NCI-H345 (cell line): ENCODE measurements at regions not wholly inside any gene's neighbourhood (a gene's known extent, or its start where the extent isn't known, plus 50 kb on each side); places are given as distances from the start of the nearest gene placed in this dataset.
"Not testable (repeated sequence)": the region's sequence is repeated elsewhere in the genome, so short reads cannot be mapped to it uniquely, and the experiment has no call there.

Experiments
- DNase-seq: peaks from one replicate; lab custom pipeline; 2025; lab: John Stamatoyannopoulos, UW

GRCh38 chr13:111501596-111502535 lies 181.4 kb downstream of the TEX29 start:
- DNase-seq: not testable (repeated sequence)

GRCh38 chr13:111502957-111503356 lies 182.5 kb downstream of the TEX29 start:
- no peak for DNase-seq

- DNase-seq: no peak
Measured at GRCh38 chr13:111503376-111503775, 182.9 kb downstream of the TEX29 start.

- DNase-seq: no peak
Measured at GRCh38 chr13:111503905-111504695, 183.7 kb downstream of the TEX29 start.

- DNase-seq: no peak
Measured at GRCh38 chr13:111505175-111505777, 184.8 kb downstream of the TEX29 start.

- DNase-seq: no peak
Measured at GRCh38 chr13:111506125-111506524, 185.7 kb downstream of the TEX29 start.

GRCh38 chr13:111506621-111507020 lies 186.2 kb downstream of the TEX29 start:
- no peak for DNase-seq

- peak; percentile 38 for DNase-seq
Measured at GRCh38 chr13:111508164-111508870, 187.9 kb downstream of the TEX29 start.

GRCh38 chr13:111508902-111509509 lies 188.6 kb downstream of the TEX29 start:
- peak; percentile 36 for DNase-seq

- no peak for DNase-seq
Measured at GRCh38 chr13:111510502-111511218, 190.2 kb downstream of the TEX29 start.

- DNase-seq: no peak
Measured at GRCh38 chr13:111511219-111511732, 190.8 kb downstream of the TEX29 start.

- DNase-seq: no peak
Measured at GRCh38 chr13:111511805-111512504, 191.5 kb downstream of the TEX29 start.

- DNase-seq: no peak
Measured at GRCh38 chr13:111512707-111513106, 192.3 kb downstream of the TEX29 start.

GRCh38 chr13:111513766-111514609 lies 193.5 kb downstream of the TEX29 start:
- no peak for DNase-seq

- DNase-seq: no peak
Measured at GRCh38 chr13:111514610-111515306, 194.3 kb downstream of the TEX29 start.

- DNase-seq: no peak
Measured at GRCh38 chr13:111515307-111515617, 194.8 kb downstream of the TEX29 start.

GRCh38 chr13:111515635-111516034 lies 195.2 kb downstream of the TEX29 start:
- DNase-seq: no peak
